GM18502 (cell line): ENCODE measurements at regions not wholly inside any gene's neighbourhood (a gene's known extent, or its start where the extent isn't known, plus 50 kb on each side); places are given as distances from the start of the nearest gene placed in this dataset.

Experiments
- ATAC-seq: cut with Tn5 transposase; IDR thresholded peaks from one replicate; pipeline ENCODE4 v1.9.1; 2021; ENCODE audit warnings: mild to moderate bottlenecking; ENCODE audit not compliant: unreplicated experiment, poor library complexity

GRCh38 chr3:182180654-182181385 is 469.1 kb downstream of the SOX2 start:
- no peak for ATAC-seq

DNA sequence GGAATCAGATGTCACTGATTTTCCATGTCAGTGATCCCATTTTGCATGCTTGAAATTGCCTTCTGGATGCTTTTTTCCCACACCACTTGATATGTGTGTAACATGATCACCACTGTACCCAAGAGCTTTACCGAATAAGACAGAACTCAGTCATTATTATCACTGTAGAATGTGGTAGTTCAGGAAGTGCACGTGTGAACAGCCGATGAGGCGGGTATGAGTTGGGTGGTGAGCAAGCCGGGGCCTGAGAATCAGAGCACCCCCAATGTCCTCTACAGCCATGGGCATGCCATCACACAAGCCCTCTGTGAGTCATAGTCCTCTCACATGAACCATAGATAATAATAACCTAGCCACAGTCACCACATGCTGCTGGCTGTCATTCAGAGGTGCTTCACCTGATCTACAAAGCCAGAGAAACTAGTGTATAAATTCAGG is 470.8 kb downstream of the SOX2 start:
- peak; percentile 74 for ATAC-seq

DNA sequence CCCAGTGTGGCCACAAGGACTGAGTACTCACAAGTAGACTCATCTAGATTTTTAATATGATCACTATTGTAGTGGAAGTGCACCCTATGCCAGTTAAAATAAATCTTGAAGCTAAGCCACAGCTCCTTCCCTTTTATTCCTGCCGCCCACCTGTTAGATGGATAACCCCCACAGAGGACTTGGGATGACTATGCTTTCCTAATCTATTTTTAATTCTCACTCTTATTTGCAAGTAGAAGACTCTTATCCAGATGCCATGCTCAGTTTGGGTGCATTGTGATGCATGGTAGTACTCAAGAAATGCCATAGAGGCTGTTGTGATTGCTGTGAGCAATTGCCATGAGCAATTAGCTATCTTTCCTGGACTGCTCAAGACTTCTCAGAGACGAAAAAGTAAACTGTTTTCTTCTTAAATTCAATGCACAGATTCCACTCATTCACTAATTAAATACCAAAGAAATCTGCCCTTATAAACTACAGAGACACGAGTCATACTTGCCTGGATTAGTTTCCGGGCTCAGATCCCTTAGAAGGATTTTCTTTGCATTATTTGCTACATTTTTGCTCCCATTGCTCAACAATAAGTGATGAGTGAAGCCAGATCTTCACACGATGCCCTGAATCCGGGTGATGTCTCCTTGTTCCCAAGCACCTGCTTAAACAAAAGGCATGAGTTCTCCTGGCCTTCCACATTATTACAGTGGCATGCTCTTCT is 472.1 kb downstream of the SOX2 start:
- no peak for ATAC-seq

GRCh38 chr3:182185313-182185712 is 473.6 kb downstream of the SOX2 start:
- no peak for ATAC-seq

DNA sequence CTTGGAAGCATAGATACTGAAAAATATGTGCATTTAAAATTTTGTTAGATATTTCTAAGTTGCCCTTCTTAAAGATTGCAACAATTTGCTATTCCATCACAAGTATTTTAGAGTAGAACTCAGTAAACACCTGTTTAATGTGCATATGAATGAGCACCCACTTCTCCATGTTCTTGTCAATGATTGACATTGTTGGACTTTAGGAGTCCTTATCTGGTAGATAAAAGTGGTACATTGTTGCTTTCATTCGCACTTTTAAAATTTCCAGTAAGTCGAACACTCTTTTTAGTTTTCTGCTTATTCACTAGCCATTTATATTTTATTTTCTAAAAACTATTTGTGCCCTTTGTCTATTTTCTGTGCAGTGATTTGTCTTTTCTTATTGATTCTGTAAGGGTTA is 478.3 kb downstream of the SOX2 start:
- ATAC-seq = no peak

DNA sequence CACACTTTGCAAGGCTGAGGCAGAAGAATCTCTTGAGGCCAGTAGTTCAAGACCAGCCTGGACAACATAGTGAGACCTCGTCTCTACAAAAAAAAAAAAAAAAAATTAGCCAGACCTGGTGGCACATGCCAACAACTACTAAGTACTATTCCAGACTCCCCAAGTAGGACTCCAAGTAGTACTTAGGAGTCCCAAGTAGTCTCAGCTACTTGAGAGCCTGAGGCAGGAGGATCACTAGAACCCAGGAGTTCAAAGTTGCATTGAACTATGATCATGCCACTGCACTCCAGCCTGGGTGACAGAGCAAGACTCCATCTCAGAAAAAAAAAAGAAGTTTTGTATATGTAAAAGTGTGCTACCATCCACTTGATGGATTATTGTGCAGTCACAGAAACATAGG is 486.6 kb downstream of the SOX2 start:
- ATAC-seq = no peak

GRCh38 chr3:182201456-182202168 is 489.9 kb downstream of the SOX2 start:
- no peak for ATAC-seq

GRCh38 chr3:182212479-182213076 is 500.9 kb downstream of the SOX2 start:
- no peak for ATAC-seq

- no peak for ATAC-seq
These were observed 502.7 kb downstream of the SOX2 start for GRCh38 chr3:182214416-182214815.

GRCh38 chr3:182215881-182216280 is 504.2 kb downstream of the SOX2 start:
- no peak for ATAC-seq

- ATAC-seq = no peak
These were observed 504.7 kb downstream of the SOX2 start for GRCh38 chr3:182216311-182216970.

GRCh38 chr3:182220013-182220412 is 508.3 kb downstream of the SOX2 start:
- ATAC-seq = no peak

DNA sequence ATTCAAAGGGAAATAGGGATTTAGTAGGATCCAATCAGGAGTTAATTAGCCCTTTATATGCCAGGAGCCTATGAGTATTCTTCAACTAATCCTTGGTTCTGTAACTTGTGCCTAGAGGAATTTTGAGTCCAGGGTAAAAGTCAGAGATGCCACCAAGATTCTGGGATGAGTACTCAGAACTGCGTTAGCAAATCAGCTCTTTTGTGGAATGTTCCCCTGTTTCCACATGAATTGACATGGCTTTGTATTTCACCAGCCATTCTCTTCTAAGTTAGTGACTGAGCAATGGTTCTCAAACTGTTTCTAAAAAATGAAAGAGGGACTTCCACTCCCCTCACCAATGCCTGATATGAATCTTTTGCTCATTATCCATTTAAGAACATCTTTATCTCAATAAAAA is 508.7 kb downstream of the SOX2 start:
- no peak for ATAC-seq

DNA sequence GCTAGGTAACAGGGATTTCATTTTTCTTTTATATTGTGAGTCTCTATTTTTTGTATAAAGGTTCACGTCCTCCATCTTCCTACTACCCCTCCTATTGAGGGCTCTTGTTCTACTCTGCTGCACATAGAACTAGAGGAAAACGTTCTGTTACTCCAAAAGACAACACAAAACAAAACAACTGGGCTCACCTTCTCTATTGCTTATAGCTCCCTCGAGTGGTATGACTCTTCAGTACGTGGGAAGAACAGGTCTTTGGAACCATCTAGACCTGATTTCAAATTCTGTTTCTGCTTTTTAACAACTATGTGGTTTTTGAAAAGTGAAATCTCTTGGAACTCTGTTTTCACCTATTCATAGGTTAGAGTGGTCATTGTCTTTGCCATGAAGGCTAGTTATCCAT is 515.3 kb downstream of the SOX2 start:
- ATAC-seq = no peak

DNA sequence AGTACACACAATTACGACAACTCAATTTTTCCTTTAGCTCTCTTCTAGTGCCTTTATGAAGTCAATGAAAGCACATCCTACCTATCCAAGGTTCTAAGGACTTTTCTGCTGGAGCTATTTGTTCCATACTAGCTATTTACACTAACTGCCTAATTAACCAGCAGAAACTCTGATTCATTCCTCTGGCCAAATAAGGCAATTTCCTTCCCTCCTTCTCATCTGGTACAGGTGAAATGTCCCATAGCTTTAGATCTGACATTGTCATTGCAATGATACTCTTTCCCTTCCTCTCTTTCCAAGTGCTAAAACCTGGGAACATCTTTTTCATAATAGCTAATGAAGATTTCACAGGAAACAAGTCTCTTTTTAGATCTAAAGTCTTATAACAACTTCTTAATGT is 521.7 kb downstream of the SOX2 start:
- no peak for ATAC-seq

DNA sequence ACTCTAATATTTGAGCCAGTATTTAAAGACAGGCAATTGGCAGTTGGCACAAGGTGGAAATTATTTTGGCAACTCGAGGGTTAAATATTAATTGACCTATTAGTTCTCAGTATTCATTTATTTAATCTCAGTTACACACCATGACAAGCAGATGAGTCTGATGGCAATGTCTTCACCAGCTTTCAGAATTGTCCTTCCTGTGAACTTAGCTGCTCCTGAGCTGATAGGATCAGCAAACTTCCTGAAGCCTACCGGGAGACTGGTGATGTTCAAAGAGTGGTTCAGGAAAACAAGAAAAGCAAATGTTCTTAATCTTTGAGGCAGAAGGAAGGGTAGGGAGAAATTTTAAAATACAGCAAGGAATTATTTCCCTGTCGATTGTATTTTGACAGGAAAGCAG is 522.2 kb downstream of the SOX2 start:
- ATAC-seq = no peak

DNA sequence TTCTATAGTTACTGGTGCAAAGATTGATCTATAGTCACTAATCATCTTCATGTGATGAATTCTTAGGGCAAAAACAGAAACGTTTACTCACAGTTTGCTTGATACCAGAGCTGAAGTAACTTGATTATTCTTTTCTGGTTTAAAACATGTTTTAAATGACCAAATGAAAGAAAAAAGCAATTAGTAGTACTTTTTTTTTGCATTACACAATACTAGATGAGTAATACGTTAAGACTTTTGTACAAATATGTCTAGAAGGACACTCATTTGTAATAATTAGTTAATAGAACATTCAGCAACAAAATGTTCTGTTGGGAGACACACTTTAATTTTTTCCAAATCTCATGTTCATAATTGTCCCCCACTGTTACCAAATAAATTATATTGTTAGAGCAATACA is 523.2 kb downstream of the SOX2 start:
- no peak for ATAC-seq

DNA sequence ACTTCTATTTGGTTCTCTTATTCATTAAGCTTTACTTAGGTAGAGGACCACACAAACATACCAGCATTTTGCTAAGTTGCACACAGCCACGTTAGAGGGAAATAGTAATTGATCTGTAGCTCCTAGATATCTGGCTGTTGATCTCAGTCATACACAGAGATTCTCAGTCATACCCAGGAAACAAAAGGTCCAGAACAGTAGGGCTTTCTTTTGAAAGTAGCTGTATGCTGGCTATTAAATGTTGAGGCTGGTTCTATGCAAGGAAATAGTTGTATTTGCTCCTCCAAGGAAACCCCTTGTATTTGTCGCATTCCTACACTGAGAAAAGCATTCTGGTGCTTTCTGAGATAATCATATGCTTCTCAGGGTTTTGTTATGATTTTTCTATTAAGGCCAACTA is 523.8 kb downstream of the SOX2 start:
- ATAC-seq = no peak

DNA sequence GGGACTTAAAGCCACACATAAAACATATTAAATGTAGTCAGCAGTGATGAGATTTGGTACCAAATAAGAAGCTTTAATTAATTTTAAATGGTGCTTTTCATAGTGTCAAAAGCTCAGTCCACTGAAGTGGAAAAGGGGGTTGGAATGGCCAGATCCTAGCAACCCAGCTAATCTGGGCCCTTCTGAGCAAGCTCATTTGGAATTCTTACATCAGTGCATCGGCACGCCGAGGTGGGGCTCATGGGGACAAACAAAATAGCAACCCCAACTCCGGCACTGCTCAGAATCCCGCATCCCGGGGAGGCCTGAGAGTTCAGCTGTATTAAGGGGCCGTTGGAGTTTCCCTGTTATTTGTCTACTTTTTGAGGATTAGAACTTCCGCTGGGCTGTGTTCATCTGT is 526.4 kb downstream of the SOX2 start:
- ATAC-seq = no peak

DNA sequence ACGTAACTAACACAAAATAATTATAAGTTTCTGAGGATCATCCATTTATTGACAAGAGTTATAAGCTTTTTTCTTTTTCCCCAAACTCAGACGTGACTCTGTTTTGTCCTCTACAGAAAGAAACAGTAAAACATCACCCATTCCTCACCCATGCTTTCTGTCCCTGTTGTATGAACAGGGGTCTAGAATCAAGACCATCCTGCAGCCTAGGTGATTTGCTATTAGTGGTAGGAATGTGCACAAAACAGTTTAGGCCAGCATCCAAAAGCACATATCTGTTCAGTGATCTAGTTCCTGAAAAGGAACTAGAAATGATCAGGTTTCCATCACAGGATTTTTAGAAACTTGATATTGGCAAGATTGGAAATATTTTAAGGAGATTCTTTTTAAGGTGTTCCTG is 527.6 kb downstream of the SOX2 start:
- no peak for ATAC-seq
